Upper lobe of right lung (tissue), 1 donor: ENCODE measurements at regions not wholly inside any gene's neighbourhood (a gene's known extent, or its start where the extent isn't known, plus 50 kb on each side); places are given as distances from the start of the nearest gene placed in this dataset.

ENCODE experiments used
- ATAC-seq: fragments of 200-7000 bp; cut with Tn5 transposase; one replicate; pipeline ENCODE4 v1.9.1; 2020; ENCODE audit warnings: mild to moderate bottlenecking, moderate library complexity
- DNase-seq: peaks from one replicate; pipeline ENCODE4 v3.0.0-alpha.2; 2020
- H3K27ac ChIP-seq: fragments of 200-600 bp; one replicate; pipeline ENCODE4 v1.8.0; 2022
- H3K27me3 ChIP-seq: fragments of 200-600 bp; one replicate; pipeline ENCODE4 v1.8.0; 2022; ENCODE audit warnings: mild to moderate bottlenecking
- H3K36me3 ChIP-seq: fragments of 200-600 bp; one replicate; pipeline ENCODE4 v1.8.0; 2022
- H3K4me1 ChIP-seq: fragments of 200-600 bp; one replicate; pipeline ENCODE4 v1.8.0; 2022
- H3K4me3 ChIP-seq: fragments of 200-600 bp; one replicate; pipeline ENCODE4 v1.8.0; 2022; ENCODE audit warnings: mild to moderate bottlenecking
- H3K9me3 ChIP-seq: fragments of 200-600 bp; one replicate; pipeline ENCODE4 v1.8.0; 2022
- CTCF ChIP-seq: fragments of 200-600 bp; IDR thresholded peaks from one replicate; pipeline ENCODE4 v1.8.0; 2022; ENCODE audit warnings: antibody characterized with exemption
- intact Hi-C: fragments of 100-400 bp; cut with DNase I; formaldehyde crosslinking; loops from one replicate; pipeline ENCODE4 v1.11.0; 2022
- donor health status: DM: no; HTN: yes; CAD: no; lungs with severe emphysema.

DNA sequence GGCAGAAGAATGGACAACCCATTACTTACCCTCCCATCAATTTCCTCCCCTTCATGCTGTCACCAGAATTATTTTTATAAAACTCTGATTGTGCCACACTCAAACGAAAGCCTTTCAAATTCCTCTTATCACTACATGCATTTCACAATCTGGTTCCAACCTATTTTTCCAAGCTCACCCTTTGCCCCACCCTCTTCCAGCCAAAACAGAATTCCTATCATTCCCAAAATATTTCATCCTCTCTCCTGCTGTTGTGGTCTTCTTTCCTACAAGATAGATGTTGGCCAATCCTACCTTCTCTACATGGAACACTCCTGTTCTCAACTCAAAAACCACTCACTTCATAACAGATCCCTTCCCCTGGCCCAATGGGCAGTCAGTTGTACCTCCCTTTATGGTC, 111.5 kb downstream of the ELAPOR2 start:
- no peak for TF ChIP-seq CTCF
- ATAC-seq, result peak; percentile 36
- Histone ChIP-seq H3K27me3 (no peaks in the 10 kb centered on the region), H3K27ac (no peak overlapping the region), H3K9me3 (no peaks in the 10 kb centered on the region), H3K36me3 (no peaks in the 10 kb centered on the region), H3K4me3 (no peak overlapping the region), H3K4me1 (no peaks in the 10 kb centered on the region)
- intact Hi-C loops, result no loop called here
- DNase-seq, result no peak

DNA sequence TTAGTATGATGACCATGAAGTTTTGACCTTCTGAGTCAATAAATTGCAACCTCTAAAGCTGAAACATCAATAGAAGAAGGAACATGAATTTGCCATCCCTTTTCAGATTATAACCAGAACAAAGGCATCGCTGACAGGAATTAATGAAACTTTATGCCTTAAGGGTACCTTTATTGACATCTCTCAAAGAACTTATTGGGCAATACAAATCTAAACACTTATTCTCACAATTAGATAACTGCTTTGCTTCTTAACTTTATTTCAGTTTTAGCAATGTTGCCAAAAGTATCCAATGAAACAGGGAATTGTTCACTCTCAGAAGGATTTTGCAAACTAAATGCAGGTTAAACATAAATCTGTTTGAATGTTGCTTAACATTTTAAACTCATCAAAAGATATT, 116.0 kb downstream of the ELAPOR2 start:
- no peak overlapping the region for H3K27ac ChIP-seq
- intact Hi-C loops, result no loop called here
- H3K4me3 ChIP-seq, result no peak overlapping the region
- no peaks in the 10 kb centered on the region for H3K36me3 ChIP-seq
- ATAC-seq (no peak), DNase-seq (no peak)
- no peaks in the 10 kb centered on the region for H3K27me3 ChIP-seq
- no peak for TF ChIP-seq CTCF
- H3K9me3 ChIP-seq, result no peaks in the 10 kb centered on the region
- peaks cover 4% of the 10 kb centered on the region for H3K4me1 ChIP-seq

GRCh38 chr7:86942995-86943394, 116.5 kb downstream of the ELAPOR2 start:
- DNase-seq (no peak), ATAC-seq (no peak)
- no peaks in the 10 kb centered on the region for H3K36me3 ChIP-seq
- H3K9me3 ChIP-seq, result no peaks in the 10 kb centered on the region
- no peak for TF ChIP-seq CTCF
- intact Hi-C loops, result no loop called here
- no peak overlapping the region for H3K27ac ChIP-seq
- no peak overlapping the region for H3K4me3 ChIP-seq
- no peaks in the 10 kb centered on the region for H3K27me3 ChIP-seq
- peaks cover 4% of the 10 kb centered on the region for H3K4me1 ChIP-seq

- no peak overlapping the region for H3K4me3 ChIP-seq
- DNase-seq, result no peak
- peaks cover 4% of the 10 kb centered on the region for H3K36me3 ChIP-seq
- no peak overlapping the region for H3K27ac ChIP-seq
- no peaks in the 10 kb centered on the region for H3K9me3 ChIP-seq
- no peak for ATAC-seq
- peaks cover 4% of the 10 kb centered on the region for H3K4me1 ChIP-seq
- H3K27me3 ChIP-seq, result no peaks in the 10 kb centered on the region
- no peak for TF ChIP-seq CTCF
- intact Hi-C loops, result no loop called here
These were observed 117.4 kb downstream of the ELAPOR2 start for GRCh38 chr7:86942081-86942480.

DNA sequence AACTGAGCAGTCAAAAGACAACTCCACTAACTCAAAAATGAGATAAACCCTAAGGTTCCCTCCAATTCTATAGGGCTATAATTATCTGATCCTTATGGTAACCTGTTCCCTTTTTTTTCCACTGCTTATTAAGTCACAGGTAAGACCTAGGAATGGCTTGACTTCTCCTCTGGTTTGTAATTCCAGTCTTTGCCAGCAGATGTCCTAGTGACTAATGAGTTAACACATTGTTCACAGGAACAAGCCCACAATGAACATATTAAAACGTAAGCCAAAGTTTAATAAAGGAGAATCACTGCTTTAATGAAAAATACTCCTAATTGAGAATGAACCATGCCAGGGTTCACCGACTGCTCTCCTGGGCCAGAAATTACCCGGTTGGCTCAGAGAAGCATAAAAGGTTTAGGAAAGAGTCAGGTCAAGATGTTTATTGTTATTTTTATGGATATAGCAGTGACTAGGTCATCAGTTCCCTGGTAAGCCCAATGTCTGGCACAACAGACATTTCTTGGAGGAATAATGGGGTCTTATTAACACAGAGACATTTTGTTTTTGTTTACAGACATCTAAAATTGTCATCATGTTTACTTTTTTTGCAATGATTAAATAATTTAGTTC, 120.1 kb downstream of the ELAPOR2 start:
- no peaks in the 10 kb centered on the region for H3K9me3 ChIP-seq
- peak; percentile 88 for ATAC-seq
- H3K27ac ChIP-seq, result no peak overlapping the region
- H3K4me3 ChIP-seq, result no peak overlapping the region
- DNase-seq, result no peak
- TF ChIP-seq CTCF, result peak; percentile 72
- H3K27me3 ChIP-seq, result no peaks in the 10 kb centered on the region
- H3K36me3 ChIP-seq, result peaks cover 9% of the 10 kb centered on the region
- H3K4me1 ChIP-seq, result peaks cover 4% of the 10 kb centered on the region
- intact Hi-C loops, result loop anchor here (10.0 kb wide), 1 partner anchor 205 kb away; no protein-coding TSS in a partner anchor
